ENCODE measurements at regions not wholly inside any gene's neighbourhood (a gene's known extent, or its start where the extent isn't known, plus 50 kb on each side); places are given as distances from the start of the nearest gene placed in this dataset.

DNA sequence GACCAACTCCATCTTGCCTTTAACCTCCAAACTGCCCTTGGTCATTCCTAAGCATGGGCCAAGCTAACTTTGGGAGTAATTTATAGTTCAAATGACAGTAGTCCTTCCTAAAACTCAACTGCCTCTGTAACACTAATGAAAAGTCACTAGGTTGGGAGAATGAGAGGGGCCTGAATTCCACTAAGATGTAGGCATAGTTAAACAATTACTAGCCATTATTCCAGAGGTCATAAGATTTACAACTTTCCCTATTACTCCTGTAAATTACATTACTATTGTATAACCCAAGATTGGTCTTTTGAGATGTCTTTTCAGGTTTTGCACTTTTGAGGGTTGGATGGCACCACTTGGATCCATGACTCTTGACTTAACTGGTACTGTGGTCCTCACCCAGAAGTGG, 94.6 kb downstream of the SPP2 start:
- DNase-seq (ENCODE audit: low read depth in 2 of 2), result no peak
- Histone ChIP-seq H3K4me2 (ENCODE audit: extremely low read depth, insufficient read depth, low read length) (no peak overlapping the region), H4K20me1 (ENCODE audit: control insufficient read depth, extremely low read depth, insufficient read depth, low read length) (no peaks in the 10 kb centered on the region), H3K4me3 (replicated peaks in 1 of 4; ENCODE audit: control extremely low read depth in 1 of 4, insufficient read depth in 1 of 4, low read depth in 3 of 4, low read length in 4 of 4) (no peak overlapping the region), H2AFZ (ENCODE audit: low read length) (no peak overlapping the region), H3K79me2 (ENCODE audit: control insufficient read depth, insufficient read depth, low read length) (no peaks in the 10 kb centered on the region), H3K9ac (ENCODE audit: insufficient read depth, low read length) (no peak overlapping the region), H3K36me3 (ENCODE audit: control insufficient read depth, insufficient read depth, low read length) (no peaks in the 10 kb centered on the region), H3K27ac (ENCODE audit: insufficient read depth, low read length) (no peak overlapping the region), H3K9me3 (ENCODE audit: control insufficient read depth, insufficient read depth, low read depth, low read length) (no peaks in the 10 kb centered on the region), H3K4me1 (ENCODE audit: control insufficient read depth, extremely low read depth, insufficient read depth, low read length) (peaks cover 3% of the 10 kb centered on the region), H3K27me3 (ENCODE audit: control insufficient read depth, insufficient read depth, low read length) (no peaks in the 10 kb centered on the region)
- TF ChIP-seq, protein P1, sequence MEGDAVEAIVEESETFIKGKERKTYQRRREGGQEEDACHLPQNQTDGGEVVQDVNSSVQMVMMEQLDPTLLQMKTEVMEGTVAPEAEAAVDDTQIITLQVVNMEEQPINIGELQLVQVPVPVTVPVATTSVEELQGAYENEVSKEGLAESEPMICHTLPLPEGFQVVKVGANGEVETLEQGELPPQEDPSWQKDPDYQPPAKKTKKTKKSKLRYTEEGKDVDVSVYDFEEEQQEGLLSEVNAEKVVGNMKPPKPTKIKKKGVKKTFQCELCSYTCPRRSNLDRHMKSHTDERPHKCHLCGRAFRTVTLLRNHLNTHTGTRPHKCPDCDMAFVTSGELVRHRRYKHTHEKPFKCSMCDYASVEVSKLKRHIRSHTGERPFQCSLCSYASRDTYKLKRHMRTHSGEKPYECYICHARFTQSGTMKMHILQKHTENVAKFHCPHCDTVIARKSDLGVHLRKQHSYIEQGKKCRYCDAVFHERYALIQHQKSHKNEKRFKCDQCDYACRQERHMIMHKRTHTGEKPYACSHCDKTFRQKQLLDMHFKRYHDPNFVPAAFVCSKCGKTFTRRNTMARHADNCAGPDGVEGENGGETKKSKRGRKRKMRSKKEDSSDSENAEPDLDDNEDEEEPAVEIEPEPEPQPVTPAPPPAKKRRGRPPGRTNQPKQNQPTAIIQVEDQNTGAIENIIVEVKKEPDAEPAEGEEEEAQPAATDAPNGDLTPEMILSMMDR (conservative IDR thresholded peaks at IDR 0.05 in 1 of 2, IDR thresholded peaks at IDR 0.05 in 1 of 2; ENCODE audit: low read depth in 1 of 2, low read length in 2 of 2), result no peak
- no peak for TF ChIP-seq EZH2 (IDR thresholded peaks at IDR 0.05; ENCODE audit: low read length, missing control alignments)

DNA sequence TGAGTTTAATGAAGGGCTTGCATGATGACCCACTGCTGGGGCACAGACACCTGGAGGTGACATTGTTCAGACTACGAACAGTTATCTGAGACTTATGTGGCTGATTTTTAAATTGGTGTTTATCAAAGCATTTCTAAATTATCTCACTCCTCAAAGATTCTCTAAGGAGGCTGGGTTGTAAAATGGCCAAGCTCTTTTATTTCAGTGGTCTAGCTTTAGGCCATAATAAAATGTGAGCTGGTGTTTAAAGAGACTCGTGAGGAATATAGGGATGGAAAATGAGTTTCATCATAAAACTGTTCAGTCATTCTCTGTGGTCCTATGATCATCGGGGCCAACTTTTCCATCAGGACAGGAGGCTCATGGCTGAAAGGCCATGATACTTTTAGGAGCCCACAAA, 93.4 kb downstream of the SPP2 start:
- Histone ChIP-seq H3K9me3 (ENCODE audit: control insufficient read depth, insufficient read depth, low read depth, low read length) (no peaks in the 10 kb centered on the region), H3K36me3 (ENCODE audit: control insufficient read depth, insufficient read depth, low read length) (no peaks in the 10 kb centered on the region), H3K79me2 (ENCODE audit: control insufficient read depth, insufficient read depth, low read length) (no peaks in the 10 kb centered on the region), H3K27ac (ENCODE audit: insufficient read depth, low read length) (no peak overlapping the region), H4K20me1 (ENCODE audit: control insufficient read depth, extremely low read depth, insufficient read depth, low read length) (no peaks in the 10 kb centered on the region), H3K4me1 (ENCODE audit: control insufficient read depth, extremely low read depth, insufficient read depth, low read length) (peaks cover 3% of the 10 kb centered on the region), H3K9ac (ENCODE audit: insufficient read depth, low read length) (no peak overlapping the region), H2AFZ (ENCODE audit: low read length) (no peak overlapping the region), H3K4me2 (ENCODE audit: extremely low read depth, insufficient read depth, low read length) (no peak overlapping the region), H3K27me3 (ENCODE audit: control insufficient read depth, insufficient read depth, low read length) (no peaks in the 10 kb centered on the region), H3K4me3 (replicated peaks in 1 of 4; ENCODE audit: control extremely low read depth in 1 of 4, insufficient read depth in 1 of 4, low read depth in 3 of 4, low read length in 4 of 4) (no peak overlapping the region)
- no peak for TF ChIP-seq EZH2 (IDR thresholded peaks at IDR 0.05; ENCODE audit: low read length, missing control alignments)
- TF ChIP-seq, protein P1 (conservative IDR thresholded peaks at IDR 0.05 in 1 of 2, IDR thresholded peaks at IDR 0.05 in 1 of 2; ENCODE audit: low read depth in 1 of 2, low read length in 2 of 2), result no peak
- DNase-seq (ENCODE audit: low read depth in 2 of 2), result no peak

DNA sequence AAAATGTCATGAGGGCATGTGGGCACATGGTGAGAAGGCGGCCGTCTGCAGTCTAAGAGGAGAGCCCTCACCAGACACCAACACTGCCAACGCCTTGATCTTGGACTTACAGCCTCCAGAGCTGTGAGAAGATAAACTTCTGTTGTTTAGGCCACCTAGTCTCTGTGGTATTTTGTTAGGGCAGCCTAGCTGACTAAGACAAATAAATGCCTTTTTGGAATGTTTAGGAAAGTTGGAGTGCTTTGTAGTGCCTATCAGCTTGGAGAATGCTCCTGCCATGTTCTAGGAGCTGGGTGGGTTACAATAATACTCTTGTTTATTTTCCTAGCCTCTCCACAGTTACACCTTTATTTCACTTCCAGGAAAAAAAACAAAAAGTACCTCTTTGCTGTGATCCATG, 92.0 kb downstream of the SPP2 start:
- Histone ChIP-seq H3K4me1 (ENCODE audit: control insufficient read depth, extremely low read depth, insufficient read depth, low read length) (peaks cover 3% of the 10 kb centered on the region), H3K9ac (ENCODE audit: insufficient read depth, low read length) (no peak overlapping the region), H3K27me3 (ENCODE audit: control insufficient read depth, insufficient read depth, low read length) (no peaks in the 10 kb centered on the region), H3K4me2 (ENCODE audit: extremely low read depth, insufficient read depth, low read length) (no peak overlapping the region), H3K4me3 (replicated peaks in 1 of 4; ENCODE audit: control extremely low read depth in 1 of 4, insufficient read depth in 1 of 4, low read depth in 3 of 4, low read length in 4 of 4) (no peak overlapping the region), H3K9me3 (ENCODE audit: control insufficient read depth, insufficient read depth, low read depth, low read length) (no peaks in the 10 kb centered on the region), H3K27ac (ENCODE audit: insufficient read depth, low read length) (no peak overlapping the region), H4K20me1 (ENCODE audit: control insufficient read depth, extremely low read depth, insufficient read depth, low read length) (no peaks in the 10 kb centered on the region), H3K36me3 (ENCODE audit: control insufficient read depth, insufficient read depth, low read length) (no peaks in the 10 kb centered on the region), H3K79me2 (ENCODE audit: control insufficient read depth, insufficient read depth, low read length) (no peaks in the 10 kb centered on the region), H2AFZ (ENCODE audit: low read length) (no peak overlapping the region)
- peak in 1 of 2 donors; percentile 72 for DNase-seq (ENCODE audit: low read depth in 2 of 2)
- TF ChIP-seq, protein P1 (conservative IDR thresholded peaks at IDR 0.05 in 1 of 2, IDR thresholded peaks at IDR 0.05 in 1 of 2; ENCODE audit: low read depth in 1 of 2, low read length in 2 of 2), result no peak
- no peak for TF ChIP-seq EZH2 (IDR thresholded peaks at IDR 0.05; ENCODE audit: low read length, missing control alignments)

All from fibroblast of lung (primary cell).